HG03460 (cell line): ENCODE measurements at regions not wholly inside any gene's neighbourhood (a gene's known extent, or its start where the extent isn't known, plus 50 kb on each side); places are given as distances from the start of the nearest gene placed in this dataset.
"Not testable (repeated sequence)": the region's sequence is repeated elsewhere in the genome, so short reads cannot be mapped to it uniquely, and the experiment has no call there.

ENCODE experiments used
- ATAC-seq: cut with Tn5 transposase; IDR thresholded peaks from one replicate; pipeline ENCODE4 v1.9.1; 2021; ENCODE audit not compliant: unreplicated experiment

- no peak for ATAC-seq
Measured at GRCh38 chr13:78540058-78540457, 63.3 kb downstream of the POU4F1 start.

GRCh38 chr13:78526044-78526443 lies 77.3 kb downstream of the POU4F1 start:
- ATAC-seq, result not testable (repeated sequence)

GRCh38 chr13:78524936-78525335 lies 78.4 kb downstream of the POU4F1 start:
- no peak for ATAC-seq

- ATAC-seq, result no peak
Measured at GRCh38 chr13:78521091-78521490, 82.3 kb downstream of the POU4F1 start.

GRCh38 chr13:78520425-78520824 lies 82.9 kb downstream of the POU4F1 start:
- no peak for ATAC-seq

GRCh38 chr13:78518482-78518881 lies 84.9 kb downstream of the POU4F1 start:
- ATAC-seq, result not testable (repeated sequence)

- no peak for ATAC-seq
Measured at GRCh38 chr13:78499802-78500201, 103.5 kb downstream of the POU4F1 start.

GRCh38 chr13:78497702-78498355 lies 105.5 kb downstream of the POU4F1 start:
- ATAC-seq, result no peak

GRCh38 chr13:78491978-78492377 lies 111.4 kb downstream of the POU4F1 start:
- ATAC-seq, result no peak

GRCh38 chr13:78490225-78490624 lies 113.1 kb downstream of the POU4F1 start:
- ATAC-seq, result not testable (repeated sequence)

GRCh38 chr13:78487707-78488106 lies 115.6 kb downstream of the POU4F1 start:
- ATAC-seq, result no peak

- ATAC-seq, result no peak
Measured at GRCh38 chr13:78485803-78486202, 117.5 kb downstream of the POU4F1 start.

GRCh38 chr13:78478183-78478582 lies 125.2 kb downstream of the POU4F1 start:
- no peak for ATAC-seq

- ATAC-seq, result no peak
Measured at GRCh38 chr13:78476910-78477309, 126.4 kb downstream of the POU4F1 start.

GRCh38 chr13:78468621-78469020 lies 134.7 kb downstream of the POU4F1 start:
- ATAC-seq, result no peak

- no peak for ATAC-seq
Measured at GRCh38 chr13:78465250-78465649, 138.1 kb downstream of the POU4F1 start.

GRCh38 chr13:78460176-78460575 lies 143.2 kb downstream of the POU4F1 start:
- ATAC-seq, result no peak

- ATAC-seq, result no peak
Measured at GRCh38 chr13:78443839-78444238, 159.5 kb downstream of the POU4F1 start.

GRCh38 chr13:78437781-78438180 lies 165.6 kb downstream of the POU4F1 start:
- no peak for ATAC-seq

- no peak for ATAC-seq
Measured at GRCh38 chr13:78436311-78436710, 167.0 kb downstream of the POU4F1 start.

GRCh38 chr13:78431328-78431727 lies 172.0 kb downstream of the POU4F1 start:
- no peak for ATAC-seq

- no peak for ATAC-seq
Measured at GRCh38 chr13:78430811-78431210, 172.5 kb downstream of the POU4F1 start.

- ATAC-seq, result no peak
Measured at GRCh38 chr13:78430166-78430791, 173.1 kb downstream of the POU4F1 start.
